ENCODE measurements at regions not wholly inside any gene's neighbourhood (a gene's known extent, or its start where the extent isn't known, plus 50 kb on each side); places are given as distances from the start of the nearest gene placed in this dataset.

DNA sequence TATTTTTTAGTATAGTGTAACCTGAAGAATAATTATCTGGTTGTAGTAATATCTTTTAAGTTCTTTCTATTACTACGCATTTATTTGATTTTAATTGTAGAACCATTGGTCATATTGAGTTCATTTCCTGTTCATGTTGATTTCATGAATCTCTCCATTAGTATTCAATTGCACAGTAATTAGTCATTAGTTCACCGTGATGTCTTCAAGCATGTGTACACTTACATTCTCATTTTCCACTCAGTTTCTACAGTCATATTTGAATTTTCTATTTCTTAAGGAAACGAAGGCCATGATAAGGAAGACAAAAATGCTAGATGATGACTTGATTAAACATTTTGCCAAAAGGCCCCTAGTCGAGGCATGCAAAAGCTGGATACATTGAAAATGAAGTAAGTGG, 333.7 kb upstream of the FANCL start (continued):
- TF ChIP-seq, protein P1, sequence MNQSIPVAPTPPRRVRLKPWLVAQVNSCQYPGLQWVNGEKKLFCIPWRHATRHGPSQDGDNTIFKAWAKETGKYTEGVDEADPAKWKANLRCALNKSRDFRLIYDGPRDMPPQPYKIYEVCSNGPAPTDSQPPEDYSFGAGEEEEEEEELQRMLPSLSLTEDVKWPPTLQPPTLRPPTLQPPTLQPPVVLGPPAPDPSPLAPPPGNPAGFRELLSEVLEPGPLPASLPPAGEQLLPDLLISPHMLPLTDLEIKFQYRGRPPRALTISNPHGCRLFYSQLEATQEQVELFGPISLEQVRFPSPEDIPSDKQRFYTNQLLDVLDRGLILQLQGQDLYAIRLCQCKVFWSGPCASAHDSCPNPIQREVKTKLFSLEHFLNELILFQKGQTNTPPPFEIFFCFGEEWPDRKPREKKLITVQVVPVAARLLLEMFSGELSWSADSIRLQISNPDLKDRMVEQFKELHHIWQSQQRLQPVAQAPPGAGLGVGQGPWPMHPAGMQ (IDR thresholded peaks at IDR 0.05; ENCODE audit: borderline replicate concordance): no peak
- TF ChIP-seq ZNF207 (IDR thresholded peaks at IDR 0.05; ENCODE audit: borderline replicate concordance): no peak
- no peak for TF ChIP-seq EED (IDR thresholded peaks at IDR 0.05; ENCODE audit: low read depth)
- no peak for TF ChIP-seq RFX5 (IDR thresholded peaks at IDR 0.05; ENCODE audit: low read depth, low read length)
- TF ChIP-seq CBX5 (IDR thresholded peaks at IDR 0.05; ENCODE audit: low read depth): no peak

DNA sequence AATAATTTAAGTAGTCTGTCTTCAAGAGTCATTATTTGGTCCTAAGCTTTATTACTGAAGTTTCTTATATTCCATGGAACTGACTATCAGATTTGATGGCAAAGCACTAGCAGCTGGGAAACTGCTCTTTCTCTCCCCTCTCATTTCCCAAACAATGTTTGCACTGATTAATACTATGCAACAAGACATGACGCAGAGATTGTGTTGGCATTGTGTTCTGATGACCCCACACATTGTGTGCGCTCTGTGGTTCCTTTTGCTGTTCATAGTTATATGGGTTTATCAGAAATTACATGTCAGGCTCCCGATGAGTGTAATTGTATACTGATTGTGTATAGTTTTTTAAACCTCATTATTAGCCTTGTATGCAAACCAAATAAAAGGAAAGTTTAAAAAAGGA, 331.6 kb upstream of the FANCL start:
- SMC1A ChIA-PET (ENCODE audit: uncharacterized antibody, unreplicated experiment): interaction anchor here (0.6 kb wide), 1 partner anchor 811 kb away, joined by 3 read pairs; no protein-coding TSS in a partner anchor
- no peaks in the 10 kb centered on the region for H3K36me3 ChIP-seq (ENCODE audit: control insufficient read depth in 2 of 2, insufficient read depth in 2 of 2, low read length in 1 of 2)
- H4K20me1 ChIP-seq (ENCODE audit: control insufficient read depth, insufficient read depth): no peaks in the 10 kb centered on the region
- no peak overlapping the region for H2AFZ ChIP-seq (ENCODE audit: control insufficient read depth, low read depth, low read length)
- H3K9ac ChIP-seq (ENCODE audit: control insufficient read depth, insufficient read depth, low read length): no peak overlapping the region
- H3K9me3 ChIP-seq (replicated peaks; ENCODE audit: control insufficient read depth, insufficient read depth, low read length): no peaks in the 10 kb centered on the region
- no peak for ATAC-seq
- intact Hi-C loops (cut with micrococcal nuclease; ENCODE audit: unreplicated experiment): loop anchor here (5.0 kb wide), 1 partner anchor 305 kb away; no protein-coding TSS in a partner anchor
- CTCF ChIA-PET: interaction anchor here (1.5 kb wide), 1 partner anchor 15 kb away, joined by 4 read pairs; no protein-coding TSS in a partner anchor
- no peak overlapping the region for H3K4me2 ChIP-seq (ENCODE audit: control insufficient read depth, insufficient read depth)
- RAD21 ChIA-PET (ENCODE audit: unreplicated experiment): interaction anchor here (1.7 kb wide), 1 partner anchor 299 kb away, joined by 6 read pairs; no protein-coding TSS in a partner anchor
- DNase-seq (ENCODE audit: low read depth, low spot score): no peak
- H3K27ac ChIP-seq (ENCODE audit: control insufficient read depth, insufficient read depth): no peak overlapping the region
- FAIRE-seq: no peak
- in situ Hi-C loops (cut with MboI): no loop called here
- POLR2A ChIA-PET: no interaction called here
- no TSS peak for BruUV-seq (replicated peaks)
- H3K4me1 ChIP-seq (ENCODE audit: control insufficient read depth, insufficient read depth, low read length): no peaks in the 10 kb centered on the region
- no peak overlapping the region for H3K4me3 ChIP-seq
- H3K79me2 ChIP-seq (ENCODE audit: control insufficient read depth, insufficient read depth, low read length): no peaks in the 10 kb centered on the region
- WGBS (ENCODE audit: insufficient coverage, insufficient replicate concordance, low lambda C conversion rate, missing lambda C conversion rate): 57% methylated on average over 3 of the region's 3 CpGs
- no peaks in the 10 kb centered on the region for H3K27me3 ChIP-seq (replicated peaks in 1 of 2; ENCODE audit: control insufficient read depth in 2 of 2, insufficient read depth in 2 of 2, low read length in 1 of 2)
- TF ChIP-seq, protein P2, sequence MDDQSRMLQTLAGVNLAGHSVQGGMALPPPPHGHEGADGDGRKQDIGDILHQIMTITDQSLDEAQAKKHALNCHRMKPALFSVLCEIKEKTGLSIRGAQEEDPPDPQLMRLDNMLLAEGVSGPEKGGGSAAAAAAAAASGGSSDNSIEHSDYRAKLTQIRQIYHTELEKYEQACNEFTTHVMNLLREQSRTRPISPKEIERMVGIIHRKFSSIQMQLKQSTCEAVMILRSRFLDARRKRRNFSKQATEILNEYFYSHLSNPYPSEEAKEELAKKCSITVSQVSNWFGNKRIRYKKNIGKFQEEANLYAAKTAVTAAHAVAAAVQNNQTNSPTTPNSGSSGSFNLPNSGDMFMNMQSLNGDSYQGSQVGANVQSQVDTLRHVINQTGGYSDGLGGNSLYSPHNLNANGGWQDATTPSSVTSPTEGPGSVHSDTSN (IDR thresholded peaks at IDR 0.05; ENCODE audit: insufficient replicate concordance, low read depth, low read length): no peak
- TF ChIP-seq LARP7 (IDR thresholded peaks at IDR 0.05): no peak
- TF ChIP-seq, protein P3, sequence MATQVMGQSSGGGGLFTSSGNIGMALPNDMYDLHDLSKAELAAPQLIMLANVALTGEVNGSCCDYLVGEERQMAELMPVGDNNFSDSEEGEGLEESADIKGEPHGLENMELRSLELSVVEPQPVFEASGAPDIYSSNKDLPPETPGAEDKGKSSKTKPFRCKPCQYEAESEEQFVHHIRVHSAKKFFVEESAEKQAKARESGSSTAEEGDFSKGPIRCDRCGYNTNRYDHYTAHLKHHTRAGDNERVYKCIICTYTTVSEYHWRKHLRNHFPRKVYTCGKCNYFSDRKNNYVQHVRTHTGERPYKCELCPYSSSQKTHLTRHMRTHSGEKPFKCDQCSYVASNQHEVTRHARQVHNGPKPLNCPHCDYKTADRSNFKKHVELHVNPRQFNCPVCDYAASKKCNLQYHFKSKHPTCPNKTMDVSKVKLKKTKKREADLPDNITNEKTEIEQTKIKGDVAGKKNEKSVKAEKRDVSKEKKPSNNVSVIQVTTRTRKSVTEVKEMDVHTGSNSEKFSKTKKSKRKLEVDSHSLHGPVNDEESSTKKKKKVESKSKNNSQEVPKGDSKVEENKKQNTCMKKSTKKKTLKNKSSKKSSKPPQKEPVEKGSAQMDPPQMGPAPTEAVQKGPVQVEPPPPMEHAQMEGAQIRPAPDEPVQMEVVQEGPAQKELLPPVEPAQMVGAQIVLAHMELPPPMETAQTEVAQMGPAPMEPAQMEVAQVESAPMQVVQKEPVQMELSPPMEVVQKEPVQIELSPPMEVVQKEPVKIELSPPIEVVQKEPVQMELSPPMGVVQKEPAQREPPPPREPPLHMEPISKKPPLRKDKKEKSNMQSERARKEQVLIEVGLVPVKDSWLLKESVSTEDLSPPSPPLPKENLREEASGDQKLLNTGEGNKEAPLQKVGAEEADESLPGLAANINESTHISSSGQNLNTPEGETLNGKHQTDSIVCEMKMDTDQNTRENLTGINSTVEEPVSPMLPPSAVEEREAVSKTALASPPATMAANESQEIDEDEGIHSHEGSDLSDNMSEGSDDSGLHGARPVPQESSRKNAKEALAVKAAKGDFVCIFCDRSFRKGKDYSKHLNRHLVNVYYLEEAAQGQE (IDR thresholded peaks at IDR 0.05; ENCODE audit: low read depth, low read length): no peak
- no peak for TF ChIP-seq SMAD1 (IDR thresholded peaks at IDR 0.05; ENCODE audit: low read depth, partially characterized antibody)
- TF ChIP-seq NKRF (conservative IDR thresholded peaks at IDR 0.05): no peak
- TF ChIP-seq BCLAF1 (IDR thresholded peaks at IDR 0.05): no peak

Measured in GM12878 (cell line).